Adrenal gland (tissue), 5 donors: ENCODE measurements at regions not wholly inside any gene's neighbourhood (a gene's known extent, or its start where the extent isn't known, plus 50 kb on each side); places are given as distances from the start of the nearest gene placed in this dataset.

Source experiments
- POLR2A ChIP-seq, 2 donors: fragments of 450-650 bp; IDR thresholded peaks; one replicate each; pipeline ENCODE4 v1.6.1; 2017; ENCODE audit warnings: antibody characterized with exemption in 2 of 2, mild to moderate bottlenecking in 2 of 2, moderate library complexity in 1 of 2
- TF ChIP-seq, protein P1 (sequence below), 6 experiments: fragments of 450-650 bp in 4 of 6; fragments of 200-600 bp in 2 of 6; sonication (generic) in 1 of 6; IDR thresholded peaks; 1 replicate in 5 of 6; 2 replicates in 1 of 6; pipeline versions ENCODE4 v1.5.1 to v1.8.0; 2016 to 2021; ENCODE audit warnings: antibody characterized with exemption in 6 of 6, mild to moderate bottlenecking in 2 of 6, moderate library complexity in 1 of 6
- donor health status: DM: no; HTN: no; CAD: no.

DNA sequence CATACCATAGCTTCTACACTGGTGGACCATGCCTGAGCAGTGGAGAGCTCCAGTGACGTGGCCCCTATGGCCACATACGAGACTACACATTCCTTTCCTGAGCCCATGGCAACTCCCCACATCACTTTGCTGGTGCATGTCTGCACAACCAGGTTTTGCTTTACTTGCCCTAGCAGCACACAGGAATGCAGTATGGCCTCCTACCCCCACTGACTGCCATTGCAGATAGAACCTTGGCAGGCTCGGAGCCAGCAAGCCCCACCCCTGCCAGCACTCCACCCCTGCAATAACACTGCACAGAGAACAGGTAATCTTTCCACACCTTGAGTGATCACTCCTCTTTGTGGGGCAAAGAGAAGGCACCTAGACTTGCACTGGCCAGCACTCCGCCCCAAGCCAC is 531.9 kb upstream of the CAMK1G start:
- TF ChIP-seq, protein P1, sequence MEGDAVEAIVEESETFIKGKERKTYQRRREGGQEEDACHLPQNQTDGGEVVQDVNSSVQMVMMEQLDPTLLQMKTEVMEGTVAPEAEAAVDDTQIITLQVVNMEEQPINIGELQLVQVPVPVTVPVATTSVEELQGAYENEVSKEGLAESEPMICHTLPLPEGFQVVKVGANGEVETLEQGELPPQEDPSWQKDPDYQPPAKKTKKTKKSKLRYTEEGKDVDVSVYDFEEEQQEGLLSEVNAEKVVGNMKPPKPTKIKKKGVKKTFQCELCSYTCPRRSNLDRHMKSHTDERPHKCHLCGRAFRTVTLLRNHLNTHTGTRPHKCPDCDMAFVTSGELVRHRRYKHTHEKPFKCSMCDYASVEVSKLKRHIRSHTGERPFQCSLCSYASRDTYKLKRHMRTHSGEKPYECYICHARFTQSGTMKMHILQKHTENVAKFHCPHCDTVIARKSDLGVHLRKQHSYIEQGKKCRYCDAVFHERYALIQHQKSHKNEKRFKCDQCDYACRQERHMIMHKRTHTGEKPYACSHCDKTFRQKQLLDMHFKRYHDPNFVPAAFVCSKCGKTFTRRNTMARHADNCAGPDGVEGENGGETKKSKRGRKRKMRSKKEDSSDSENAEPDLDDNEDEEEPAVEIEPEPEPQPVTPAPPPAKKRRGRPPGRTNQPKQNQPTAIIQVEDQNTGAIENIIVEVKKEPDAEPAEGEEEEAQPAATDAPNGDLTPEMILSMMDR (IDR thresholded peaks at IDR 0.05), result no peak
- no peak for TF ChIP-seq POLR2A (IDR thresholded peaks at IDR 0.05)
